ENCODE measurements at regions not wholly inside any gene's neighbourhood (a gene's known extent, or its start where the extent isn't known, plus 50 kb on each side); places are given as distances from the start of the nearest gene placed in this dataset.

DNA sequence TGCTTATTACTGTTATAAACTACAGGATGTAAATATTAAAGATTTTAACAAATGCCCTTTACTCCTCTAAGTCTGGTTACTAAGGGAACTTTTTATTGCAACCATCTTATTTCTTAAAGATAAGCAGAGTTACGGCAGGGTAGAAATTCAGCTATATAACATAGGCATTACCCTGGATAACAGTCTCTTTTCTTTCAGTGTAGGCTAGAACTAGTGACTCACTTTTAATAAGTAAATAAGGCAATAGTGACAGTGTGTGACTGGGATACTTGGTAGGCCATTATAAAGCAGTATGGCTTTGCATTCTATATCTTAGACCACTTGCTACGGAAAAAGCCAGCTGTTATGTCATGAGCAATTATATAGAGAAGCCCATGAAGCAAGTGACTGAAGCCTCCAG, 1041.0 kb upstream of the NRXN1 start (continued):
- no peak for TF ChIP-seq POLR2AphosphoS5 (IDR thresholded peaks at IDR 0.05; ENCODE audit: low read depth)
- no peak for TF ChIP-seq EZH2phosphoT487 (IDR thresholded peaks at IDR 0.05; ENCODE audit: unreplicated experiment)
- TF ChIP-seq ZNF114 (CRISPR knock-in tag; IDR thresholded peaks at IDR 0.05) = no peak
- no peak for TF ChIP-seq JUNB (IDR thresholded peaks at IDR 0.05; ENCODE audit: unreplicated experiment)

GRCh38 chr2:52070665-52071064, 1038.7 kb upstream of the NRXN1 start:
- no peaks in the 10 kb centered on the region for H3K9me3 Mint-ChIP-seq
- DNase-seq (ENCODE audit: low spot score) (no peak), ATAC-seq (no peak)
- no peaks in the 10 kb centered on the region for H3K79me2 ChIP-seq (replicated peaks; ENCODE audit: insufficient read depth)
- peaks cover 15% of the 10 kb centered on the region for H3K4me1 Mint-ChIP-seq
- H4K20me1 ChIP-seq (replicated peaks; ENCODE audit: insufficient read depth) = no peaks in the 10 kb centered on the region
- no peak overlapping the region for H3K27ac ChIP-seq (ENCODE audit: low read depth)
- H2AFZ ChIP-seq = no peak overlapping the region
- no peak overlapping the region for H3K4me3 ChIP-seq
- H3K36me3 ChIP-seq (ENCODE audit: insufficient read depth) = no peaks in the 10 kb centered on the region
- no peaks in the 10 kb centered on the region for H3K4me1 ChIP-seq (ENCODE audit: insufficient read depth)
- H3K27me3 Mint-ChIP-seq (ENCODE audit: insufficient read depth, low read depth, poor library complexity) = no peaks in the 10 kb centered on the region
- H3K27ac Mint-ChIP-seq = no peak overlapping the region
- TF ChIP-seq EZH2phosphoT487 (IDR thresholded peaks at IDR 0.05; ENCODE audit: unreplicated experiment) (no peak), STAT1 (IDR thresholded peaks at IDR 0.05; ENCODE audit: unreplicated experiment) (no peak), ZNF331 (CRISPR knock-in tag; IDR thresholded peaks at IDR 0.05; ENCODE audit: low read depth) (no peak), NANOG (IDR thresholded peaks at IDR 0.05; ENCODE audit: borderline replicate concordance) (no peak), CREB1 (CRISPR knock-in tag; IDR thresholded peaks at IDR 0.05; ENCODE audit: low read depth) (no peak), EZH2 (IDR thresholded peaks at IDR 0.05; ENCODE audit: low read depth, unreplicated experiment) (no peak), ZNF114 (CRISPR knock-in tag; IDR thresholded peaks at IDR 0.05) (no peak), ETS1 (IDR thresholded peaks at IDR 0.05) (no peak), REST (IDR thresholded peaks at IDR 0.05; ENCODE audit: unreplicated experiment) (no peak)
- TF ChIP-seq, protein P1, sequence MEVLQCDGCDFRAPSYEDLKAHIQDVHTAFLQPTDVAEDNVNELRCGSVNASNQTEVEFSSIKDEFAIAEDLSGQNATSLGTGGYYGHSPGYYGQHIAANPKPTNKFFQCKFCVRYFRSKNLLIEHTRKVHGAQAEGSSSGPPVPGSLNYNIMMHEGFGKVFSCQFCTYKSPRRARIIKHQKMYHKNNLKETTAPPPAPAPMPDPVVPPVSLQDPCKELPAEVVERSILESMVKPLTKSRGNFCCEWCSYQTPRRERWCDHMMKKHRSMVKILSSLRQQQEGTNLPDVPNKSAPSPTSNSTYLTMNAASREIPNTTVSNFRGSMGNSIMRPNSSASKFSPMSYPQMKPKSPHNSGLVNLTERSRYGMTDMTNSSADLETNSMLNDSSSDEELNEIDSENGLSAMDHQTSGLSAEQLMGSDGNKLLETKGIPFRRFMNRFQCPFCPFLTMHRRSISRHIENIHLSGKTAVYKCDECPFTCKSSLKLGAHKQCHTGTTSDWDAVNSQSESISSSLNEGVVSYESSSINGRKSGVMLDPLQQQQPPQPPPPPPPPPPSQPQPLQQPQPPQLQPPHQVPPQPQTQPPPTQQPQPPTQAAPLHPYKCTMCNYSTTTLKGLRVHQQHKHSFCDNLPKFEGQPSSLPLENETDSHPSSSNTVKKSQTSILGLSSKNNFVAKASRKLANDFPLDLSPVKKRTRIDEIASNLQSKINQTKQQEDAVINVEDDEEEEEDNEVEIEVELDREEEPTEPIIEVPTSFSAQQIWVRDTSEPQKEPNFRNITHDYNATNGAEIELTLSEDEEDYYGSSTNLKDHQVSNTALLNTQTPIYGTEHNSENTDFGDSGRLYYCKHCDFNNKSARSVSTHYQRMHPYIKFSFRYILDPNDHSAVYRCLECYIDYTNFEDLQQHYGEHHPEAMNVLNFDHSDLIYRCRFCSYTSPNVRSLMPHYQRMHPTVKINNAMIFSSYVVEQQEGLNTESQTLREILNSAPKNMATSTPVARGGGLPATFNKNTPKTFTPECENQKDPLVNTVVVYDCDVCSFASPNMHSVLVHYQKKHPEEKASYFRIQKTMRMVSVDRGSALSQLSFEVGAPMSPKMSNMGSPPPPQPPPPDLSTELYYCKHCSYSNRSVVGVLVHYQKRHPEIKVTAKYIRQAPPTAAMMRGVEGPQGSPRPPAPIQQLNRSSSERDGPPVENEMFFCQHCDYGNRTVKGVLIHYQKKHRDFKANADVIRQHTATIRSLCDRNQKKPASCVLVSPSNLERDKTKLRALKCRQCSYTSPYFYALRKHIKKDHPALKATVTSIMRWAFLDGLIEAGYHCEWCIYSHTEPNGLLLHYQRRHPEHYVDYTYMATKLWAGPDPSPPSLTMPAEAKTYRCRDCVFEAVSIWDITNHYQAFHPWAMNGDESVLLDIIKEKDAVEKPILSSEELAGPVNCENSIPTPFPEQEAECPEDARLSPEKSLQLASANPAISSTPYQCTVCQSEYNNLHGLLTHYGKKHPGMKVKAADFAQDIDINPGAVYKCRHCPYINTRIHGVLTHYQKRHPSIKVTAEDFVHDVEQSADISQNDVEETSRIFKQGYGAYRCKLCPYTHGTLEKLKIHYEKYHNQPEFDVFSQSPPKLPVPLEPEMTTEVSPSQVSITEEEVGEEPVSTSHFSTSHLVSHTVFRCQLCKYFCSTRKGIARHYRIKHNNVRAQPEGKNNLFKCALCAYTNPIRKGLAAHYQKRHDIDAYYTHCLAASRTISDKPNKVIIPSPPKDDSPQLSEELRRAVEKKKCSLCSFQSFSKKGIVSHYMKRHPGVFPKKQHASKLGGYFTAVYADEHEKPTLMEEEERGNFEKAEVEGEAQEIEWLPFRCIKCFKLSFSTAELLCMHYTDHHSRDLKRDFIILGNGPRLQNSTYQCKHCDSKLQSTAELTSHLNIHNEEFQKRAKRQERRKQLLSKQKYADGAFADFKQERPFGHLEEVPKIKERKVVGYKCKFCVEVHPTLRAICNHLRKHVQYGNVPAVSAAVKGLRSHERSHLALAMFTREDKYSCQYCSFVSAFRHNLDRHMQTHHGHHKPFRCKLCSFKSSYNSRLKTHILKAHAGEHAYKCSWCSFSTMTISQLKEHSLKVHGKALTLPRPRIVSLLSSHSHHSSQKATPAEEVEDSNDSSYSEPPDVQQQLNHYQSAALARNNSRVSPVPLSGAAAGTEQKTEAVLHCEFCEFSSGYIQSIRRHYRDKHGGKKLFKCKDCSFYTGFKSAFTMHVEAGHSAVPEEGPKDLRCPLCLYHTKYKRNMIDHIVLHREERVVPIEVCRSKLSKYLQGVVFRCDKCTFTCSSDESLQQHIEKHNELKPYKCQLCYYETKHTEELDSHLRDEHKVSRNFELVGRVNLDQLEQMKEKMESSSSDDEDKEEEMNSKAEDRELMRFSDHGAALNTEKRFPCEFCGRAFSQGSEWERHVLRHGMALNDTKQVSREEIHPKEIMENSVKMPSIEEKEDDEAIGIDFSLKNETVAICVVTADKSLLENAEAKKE (CRISPR knock-in tag; IDR thresholded peaks at IDR 0.05) = no peak
- TF ChIP-seq, protein P2, sequence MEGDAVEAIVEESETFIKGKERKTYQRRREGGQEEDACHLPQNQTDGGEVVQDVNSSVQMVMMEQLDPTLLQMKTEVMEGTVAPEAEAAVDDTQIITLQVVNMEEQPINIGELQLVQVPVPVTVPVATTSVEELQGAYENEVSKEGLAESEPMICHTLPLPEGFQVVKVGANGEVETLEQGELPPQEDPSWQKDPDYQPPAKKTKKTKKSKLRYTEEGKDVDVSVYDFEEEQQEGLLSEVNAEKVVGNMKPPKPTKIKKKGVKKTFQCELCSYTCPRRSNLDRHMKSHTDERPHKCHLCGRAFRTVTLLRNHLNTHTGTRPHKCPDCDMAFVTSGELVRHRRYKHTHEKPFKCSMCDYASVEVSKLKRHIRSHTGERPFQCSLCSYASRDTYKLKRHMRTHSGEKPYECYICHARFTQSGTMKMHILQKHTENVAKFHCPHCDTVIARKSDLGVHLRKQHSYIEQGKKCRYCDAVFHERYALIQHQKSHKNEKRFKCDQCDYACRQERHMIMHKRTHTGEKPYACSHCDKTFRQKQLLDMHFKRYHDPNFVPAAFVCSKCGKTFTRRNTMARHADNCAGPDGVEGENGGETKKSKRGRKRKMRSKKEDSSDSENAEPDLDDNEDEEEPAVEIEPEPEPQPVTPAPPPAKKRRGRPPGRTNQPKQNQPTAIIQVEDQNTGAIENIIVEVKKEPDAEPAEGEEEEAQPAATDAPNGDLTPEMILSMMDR (conservative IDR thresholded peaks at IDR 0.05; ENCODE audit: low read depth in 2 of 2) = no peak
- no peaks in the 10 kb centered on the region for H3F3A ChIP-seq (replicated peaks; ENCODE audit: low read depth)
- no peak overlapping the region for H3K4me2 ChIP-seq
- peaks cover 4% of the 10 kb centered on the region; the same call in 1 of the 2 replicates for H3K9me2 ChIP-seq (ENCODE audit: insufficient read depth)
- H3K4me3 Mint-ChIP-seq = no peak overlapping the region
- no peaks in the 10 kb centered on the region for H3K36me3 Mint-ChIP-seq (ENCODE audit: low read depth)
- no peaks in the 10 kb centered on the region for H3K27me3 ChIP-seq (ENCODE audit: insufficient read depth)

Measured in GM23338 (cell line).